Fibroblast of mammary gland (primary cell): ENCODE measurements at regions not wholly inside any gene's neighbourhood (a gene's known extent, or its start where the extent isn't known, plus 50 kb on each side); places are given as distances from the start of the nearest gene placed in this dataset.
A peak's percentile ranks its signal among the peaks of the same experiment; 100 is the strongest.

ENCODE experiments used
- DNase-seq: peaks from one replicate; pipeline ENCODE4 v3.0.0-alpha.2; 2010; ENCODE audit warnings: low read depth
- H3K4me3 ChIP-seq: 2 replicates; pipeline ENCODE4 v1.5.1; 2011; ENCODE audit warnings: low read depth, mild to moderate bottlenecking, low read length, moderate library complexity; ENCODE audit not compliant: control insufficient read depth
- TF ChIP-seq, protein P1 (sequence below): conservative IDR thresholded peaks from 2 replicates; pipeline ENCODE4 v1.5.1; 2011; ENCODE audit warnings: low read depth, low read length, inconsistent platforms; ENCODE audit not compliant: control insufficient read depth, insufficient read depth

DNA sequence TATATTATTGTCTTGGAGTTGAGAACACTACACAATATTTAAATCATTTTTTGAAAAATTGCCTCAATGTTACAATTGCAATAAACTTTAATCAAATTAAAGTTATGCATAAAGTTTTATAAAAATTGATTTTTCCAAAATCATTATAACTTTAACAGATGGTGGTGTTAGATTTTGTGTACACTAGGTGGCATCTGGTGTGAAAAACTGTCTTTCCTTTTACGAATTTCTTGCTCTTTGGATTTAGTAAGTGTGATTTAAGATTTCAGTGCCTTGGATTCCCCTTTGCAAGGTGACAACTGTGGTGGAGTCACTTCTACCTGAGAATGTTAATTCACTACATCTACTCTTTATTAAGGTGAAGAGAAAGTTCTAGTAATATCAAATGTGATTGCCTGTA, 91.6 kb downstream of the AREG start:
- peak; percentile 62 for DNase-seq
- H3K4me3 ChIP-seq, result no peak overlapping the region
- TF ChIP-seq, protein P1, sequence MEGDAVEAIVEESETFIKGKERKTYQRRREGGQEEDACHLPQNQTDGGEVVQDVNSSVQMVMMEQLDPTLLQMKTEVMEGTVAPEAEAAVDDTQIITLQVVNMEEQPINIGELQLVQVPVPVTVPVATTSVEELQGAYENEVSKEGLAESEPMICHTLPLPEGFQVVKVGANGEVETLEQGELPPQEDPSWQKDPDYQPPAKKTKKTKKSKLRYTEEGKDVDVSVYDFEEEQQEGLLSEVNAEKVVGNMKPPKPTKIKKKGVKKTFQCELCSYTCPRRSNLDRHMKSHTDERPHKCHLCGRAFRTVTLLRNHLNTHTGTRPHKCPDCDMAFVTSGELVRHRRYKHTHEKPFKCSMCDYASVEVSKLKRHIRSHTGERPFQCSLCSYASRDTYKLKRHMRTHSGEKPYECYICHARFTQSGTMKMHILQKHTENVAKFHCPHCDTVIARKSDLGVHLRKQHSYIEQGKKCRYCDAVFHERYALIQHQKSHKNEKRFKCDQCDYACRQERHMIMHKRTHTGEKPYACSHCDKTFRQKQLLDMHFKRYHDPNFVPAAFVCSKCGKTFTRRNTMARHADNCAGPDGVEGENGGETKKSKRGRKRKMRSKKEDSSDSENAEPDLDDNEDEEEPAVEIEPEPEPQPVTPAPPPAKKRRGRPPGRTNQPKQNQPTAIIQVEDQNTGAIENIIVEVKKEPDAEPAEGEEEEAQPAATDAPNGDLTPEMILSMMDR, result peak; percentile 39

DNA sequence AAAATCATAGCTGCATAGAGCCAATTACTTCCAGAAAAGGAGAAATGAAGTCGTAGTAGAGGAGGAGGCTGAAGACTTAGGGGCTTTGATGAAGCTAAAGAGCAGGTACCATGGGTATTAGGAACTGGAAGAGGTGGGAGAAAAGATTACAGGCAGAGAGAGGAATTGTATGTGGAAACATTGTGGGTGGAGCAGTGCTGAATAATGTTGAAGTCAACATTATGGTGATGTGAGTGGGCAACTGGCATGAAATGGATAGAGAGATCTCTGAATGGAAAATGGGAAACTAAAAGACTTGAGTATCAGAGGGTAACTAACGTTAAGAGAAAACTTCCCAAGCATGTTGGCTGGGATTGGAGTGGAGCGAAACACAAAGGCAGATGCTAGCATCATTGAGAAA, 92.5 kb downstream of the AREG start:
- TF ChIP-seq, protein P1, result no peak
- DNase-seq, result peak; percentile 59
- no peak overlapping the region for H3K4me3 ChIP-seq

DNA sequence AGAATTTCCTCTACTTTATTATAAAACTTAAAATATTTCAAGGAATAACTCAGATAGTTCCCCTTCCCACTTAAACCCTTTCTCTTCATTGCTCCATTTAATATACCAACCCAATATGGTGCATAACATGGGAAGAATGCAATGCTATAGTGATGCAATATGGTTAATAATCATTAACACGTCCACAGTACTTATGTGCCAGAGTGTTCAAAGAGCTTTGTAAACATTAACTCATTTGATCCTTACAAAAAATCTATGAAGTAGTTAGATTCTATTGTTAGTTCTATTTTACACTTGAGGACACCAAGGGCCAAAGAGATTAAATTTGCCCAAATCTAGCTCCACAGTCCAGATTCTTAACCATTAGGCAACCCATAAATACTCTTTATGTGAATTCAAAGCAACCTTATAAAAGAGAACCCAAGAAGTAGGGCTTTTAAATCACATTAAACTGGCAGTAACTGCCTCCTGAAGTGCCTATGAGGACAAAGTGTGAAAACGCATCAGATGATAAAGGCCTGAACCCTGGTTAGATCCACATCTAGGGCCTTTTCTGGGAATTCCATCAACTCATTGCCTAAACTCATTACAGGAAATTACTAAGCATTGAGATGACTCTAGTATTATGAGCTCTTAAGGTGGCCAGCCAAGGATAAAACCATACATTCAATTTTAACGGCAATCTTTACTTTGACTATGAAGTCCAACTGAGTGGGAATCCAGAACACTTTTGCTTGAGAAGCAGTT, 94.3 kb downstream of the AREG start:
- H3K4me3 ChIP-seq, result no peak overlapping the region
- TF ChIP-seq, protein P1, result no peak
- peak; percentile 80 for DNase-seq

DNA sequence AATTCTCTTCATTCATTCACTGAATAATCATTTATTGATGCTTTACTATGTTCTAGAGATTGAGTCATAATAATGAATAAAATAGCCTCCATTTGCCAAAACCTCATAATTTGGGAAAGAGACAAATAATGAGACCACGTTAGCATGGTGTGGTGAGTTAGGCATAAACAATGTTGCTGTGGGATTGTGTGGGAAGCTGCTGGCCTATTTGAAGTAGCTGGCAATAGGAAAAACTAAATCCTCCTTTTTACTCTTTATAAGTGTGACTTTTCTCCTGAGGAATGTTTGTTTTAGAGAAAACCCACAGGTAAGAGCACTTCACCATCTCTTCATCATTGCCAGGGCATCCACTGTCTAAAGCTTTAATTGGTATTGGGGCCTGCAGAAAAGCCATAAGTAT, 95.3 kb downstream of the AREG start:
- H3K4me3 ChIP-seq, result peak overlapping the region; percentile 6
- DNase-seq, result peak; percentile 90
- TF ChIP-seq, protein P1, result no peak

DNA sequence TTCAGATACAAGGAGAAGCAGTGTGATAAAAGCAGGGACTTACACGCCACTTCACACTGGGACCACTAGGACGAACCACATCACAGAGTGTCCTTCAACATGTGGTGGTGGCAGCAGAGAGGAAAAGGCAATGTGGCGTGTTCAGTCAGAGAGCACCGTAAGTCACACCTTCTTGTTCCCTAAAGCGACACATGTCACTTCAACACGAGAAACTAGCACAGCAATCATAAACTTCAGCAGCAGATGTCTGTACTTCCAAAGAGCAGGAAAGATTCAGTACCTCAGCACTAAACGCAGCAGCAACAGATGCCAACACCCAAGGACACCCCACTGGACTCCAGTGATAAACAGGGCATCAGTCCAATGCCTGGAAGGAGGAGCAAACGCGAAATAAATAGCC, 96.7 kb downstream of the AREG start:
- TF ChIP-seq, protein P1, result no peak
- DNase-seq, result no peak

DNA sequence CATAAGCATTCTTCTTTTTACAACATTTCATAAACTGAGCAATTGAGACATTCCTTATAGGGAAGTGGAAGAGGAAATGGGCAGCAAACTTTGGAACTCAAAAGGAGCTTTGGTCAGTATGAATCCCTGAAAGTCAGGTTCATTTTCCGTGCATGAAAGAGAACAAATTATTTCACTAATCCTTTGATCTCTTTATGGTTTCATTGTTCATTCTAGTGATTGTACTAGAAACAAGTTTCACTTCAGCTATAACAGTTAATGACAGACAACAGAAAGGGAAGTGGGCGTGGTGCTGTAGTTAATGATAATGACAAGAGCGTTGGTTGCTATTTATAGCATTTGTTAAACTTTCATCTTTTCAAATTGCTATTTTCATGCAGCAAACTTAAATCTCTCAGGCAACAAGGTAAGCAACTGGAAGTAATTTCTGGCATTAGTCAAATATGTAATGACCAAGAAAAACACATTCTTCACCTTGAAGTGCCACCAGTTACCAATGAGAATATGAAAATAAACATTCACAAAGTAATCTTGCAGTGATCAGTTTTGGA, 98.4 kb downstream of the AREG start:
- DNase-seq, result no peak
- H3K4me3 ChIP-seq, result no peak overlapping the region
- TF ChIP-seq, protein P1, result no peak

More for the DNA sequence above, 96.7 kb downstream of the AREG start:
- H3K4me3 ChIP-seq, result no peak overlapping the region
